ENCODE measurements at regions not wholly inside any gene's neighbourhood (a gene's known extent, or its start where the extent isn't known, plus 50 kb on each side); places are given as distances from the start of the nearest gene placed in this dataset.

GRCh38 chr14:71665157-71665556, 267.1 kb upstream of the RGS6 start:
- TF ChIP-seq, protein P1, sequence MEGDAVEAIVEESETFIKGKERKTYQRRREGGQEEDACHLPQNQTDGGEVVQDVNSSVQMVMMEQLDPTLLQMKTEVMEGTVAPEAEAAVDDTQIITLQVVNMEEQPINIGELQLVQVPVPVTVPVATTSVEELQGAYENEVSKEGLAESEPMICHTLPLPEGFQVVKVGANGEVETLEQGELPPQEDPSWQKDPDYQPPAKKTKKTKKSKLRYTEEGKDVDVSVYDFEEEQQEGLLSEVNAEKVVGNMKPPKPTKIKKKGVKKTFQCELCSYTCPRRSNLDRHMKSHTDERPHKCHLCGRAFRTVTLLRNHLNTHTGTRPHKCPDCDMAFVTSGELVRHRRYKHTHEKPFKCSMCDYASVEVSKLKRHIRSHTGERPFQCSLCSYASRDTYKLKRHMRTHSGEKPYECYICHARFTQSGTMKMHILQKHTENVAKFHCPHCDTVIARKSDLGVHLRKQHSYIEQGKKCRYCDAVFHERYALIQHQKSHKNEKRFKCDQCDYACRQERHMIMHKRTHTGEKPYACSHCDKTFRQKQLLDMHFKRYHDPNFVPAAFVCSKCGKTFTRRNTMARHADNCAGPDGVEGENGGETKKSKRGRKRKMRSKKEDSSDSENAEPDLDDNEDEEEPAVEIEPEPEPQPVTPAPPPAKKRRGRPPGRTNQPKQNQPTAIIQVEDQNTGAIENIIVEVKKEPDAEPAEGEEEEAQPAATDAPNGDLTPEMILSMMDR (IDR thresholded peaks at IDR 0.05): no peak
- TF ChIP-seq POLR2A (IDR thresholded peaks at IDR 0.05): no peak

All from right lobe of liver (tissue), 4 donors.